GM13976 (cell line): ENCODE measurements at regions not wholly inside any gene's neighbourhood (a gene's known extent, or its start where the extent isn't known, plus 50 kb on each side); places are given as distances from the start of the nearest gene placed in this dataset.

Experiments
- DNase-seq: peaks from one replicate; pipeline ENCODE4 v3.0.0; 2012; ENCODE audit warnings: low spot score
- CTCF ChIP-seq: IDR thresholded peaks from 2 replicates; pipeline ENCODE4 v1.5.1; 2012; ENCODE audit warnings: borderline replicate concordance, mild to moderate bottlenecking; ENCODE audit not compliant: insufficient read depth; ENCODE audit errors: extremely low read depth, missing control alignments, control extremely low read depth
- in situ Hi-C: fragments of 300-500 bp; cut with MboI; formaldehyde crosslinking; loops from one replicate; pipeline ENCODE4 v1.12.0; 2022; ENCODE audit warnings: low sequenced_read_pairs, mixed read lengths, inconsistent platforms; ENCODE audit not compliant: unreplicated experiment

GRCh38 chr5:158559066-158559465 is 540.6 kb downstream of the EBF1 start:
- in situ Hi-C loops, result no loop called here
- no peak for TF ChIP-seq CTCF

GRCh38 chr5:158553962-158554336 is 545.8 kb downstream of the EBF1 start:
- in situ Hi-C loops, result no loop called here
- TF ChIP-seq CTCF, result no peak
- no peak for DNase-seq

More at GRCh38 chr5:158559066-158559465, 540.6 kb downstream of the EBF1 start:
- no peak for DNase-seq

- TF ChIP-seq CTCF, result no peak
- in situ Hi-C loops, result no loop called here
- no peak for DNase-seq
Measured at GRCh38 chr5:158553195-158553961, 546.3 kb downstream of the EBF1 start.

GRCh38 chr5:158552241-158552640 is 547.5 kb downstream of the EBF1 start:
- DNase-seq, result no peak
- in situ Hi-C loops, result no loop called here
- TF ChIP-seq CTCF, result no peak

DNA sequence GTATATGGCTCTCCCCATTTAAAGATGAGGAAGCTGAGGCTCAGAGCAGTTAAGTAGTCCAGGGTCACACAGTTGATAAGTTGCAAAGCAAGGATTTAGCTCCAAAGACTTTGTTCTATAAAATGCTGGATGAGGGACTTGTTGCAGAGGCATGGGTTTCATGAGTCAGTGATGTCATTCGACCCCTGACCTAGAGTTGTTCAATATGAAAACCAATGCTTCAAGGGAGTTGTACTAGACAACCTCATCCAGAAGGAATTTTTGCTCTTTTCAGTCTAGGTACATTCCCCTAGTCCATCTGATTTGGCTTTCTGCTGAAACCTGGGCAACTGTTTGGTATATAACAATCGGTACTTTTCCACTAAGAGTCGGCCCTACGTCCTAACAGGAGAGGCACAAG is 550.4 kb downstream of the EBF1 start:
- no peak for TF ChIP-seq CTCF
- no peak for DNase-seq
- in situ Hi-C loops, result no loop called here

- DNase-seq, result no peak
Measured at GRCh38 chr5:158546748-158547147, 553.0 kb downstream of the EBF1 start.

More at GRCh38 chr5:158546748-158547147, 553.0 kb downstream of the EBF1 start:
- in situ Hi-C loops, result no loop called here
- no peak for TF ChIP-seq CTCF
